Natural killer cell (primary cell): ENCODE measurements at regions not wholly inside any gene's neighbourhood (a gene's known extent, or its start where the extent isn't known, plus 50 kb on each side); places are given as distances from the start of the nearest gene placed in this dataset.
A peak's percentile ranks its signal among the peaks of the same experiment; 100 is the strongest.
"Not testable (repeated sequence)": the region's sequence is repeated elsewhere in the genome, so short reads cannot be mapped to it uniquely, and the experiment has no call there.

ENCODE experiments used
- ATAC-seq, 3 donors: fragments of 150-1000 bp in 2 of 3; fragments of 200-7000 bp in 1 of 3; cut with Tn5 transposase; 1 replicate in 1 of 3; 2 replicates in 2 of 3; pipeline ENCODE4 v1.10.0; 2021; ENCODE audit warnings: mild to moderate bottlenecking in 2 of 3, moderate library complexity in 2 of 3
- DNase-seq, 2 donors: peaks; one replicate each; pipeline versions ENCODE4 v3.0.0 to v3.0.0-alpha.2; 2013 to 2021; ENCODE audit warnings: mixed read lengths in 1 of 2
- H3K27ac ChIP-seq: one replicate; pipeline ENCODE4 v1.5.1; 2013; ENCODE audit warnings: mild to moderate bottlenecking, low read length
- H3K27me3 ChIP-seq: one replicate; pipeline ENCODE4 v1.6.1; 2013; ENCODE audit warnings: low read length; ENCODE audit not compliant: control insufficient read depth, insufficient read depth
- H3K36me3 ChIP-seq: one replicate; pipeline ENCODE4 v1.6.1; 2013; ENCODE audit warnings: low read length; ENCODE audit not compliant: control insufficient read depth, insufficient read depth
- H3K4me1 ChIP-seq: one replicate; pipeline ENCODE4 v1.6.1; 2013; ENCODE audit warnings: low read length; ENCODE audit not compliant: control insufficient read depth, insufficient read depth
- H3K4me3 ChIP-seq: one replicate; pipeline ENCODE4 v1.5.1; 2013; ENCODE audit warnings: low read length
- H3K9me3 ChIP-seq: one replicate; pipeline ENCODE4 v1.6.1; 2013; ENCODE audit warnings: low read length; ENCODE audit not compliant: control insufficient read depth, insufficient read depth
- H3K27ac Mint-ChIP-seq, 2 donors: one replicate each; pipeline ENCODE4 v1.8.0; 2022; ENCODE audit warnings: mild to moderate bottlenecking in 2 of 2, mixed read lengths in 2 of 2, moderate library complexity in 1 of 2
- H3K27me3 Mint-ChIP-seq, 2 donors: one replicate each; pipeline ENCODE4 v1.8.0; 2022; ENCODE audit warnings: low read depth in 2 of 2, mixed read lengths in 2 of 2
- H3K36me3 Mint-ChIP-seq: one replicate; pipeline ENCODE4 v1.8.0; 2022; ENCODE audit warnings: mixed read lengths
- H3K4me1 Mint-ChIP-seq, 2 donors: one replicate each; pipeline ENCODE4 v1.8.0; 2022; ENCODE audit warnings: mixed read lengths in 2 of 2
- H3K4me3 Mint-ChIP-seq: one replicate; pipeline ENCODE4 v1.8.0; 2022; ENCODE audit warnings: mild to moderate bottlenecking, moderate library complexity, mixed read lengths
- H3K9me3 Mint-ChIP-seq, 2 donors: one replicate each; pipeline ENCODE4 v1.8.0; 2022; ENCODE audit warnings: mixed read lengths in 2 of 2
- whole genome bisulfite sequencing: methylation state at CpG from one replicate; pipeline ENCODE4 v1.1.7; 2013; ENCODE audit warnings: missing lambda C conversion rate; ENCODE audit not compliant: insufficient coverage; 5-methylcytosine and 5-hydroxymethylcytosine counted together
- intact Hi-C: fragments of 100-400 bp; cut with micrococcal nuclease; formaldehyde crosslinking; loops from one replicate; pipeline ENCODE4 v1.14.2; 2022
- TF ChIP-seq, protein P1 (sequence below): fragments of 200-600 bp; IDR thresholded peaks from one replicate; pipeline ENCODE4 v1.8.0; 2022; ENCODE audit warnings: antibody characterized with exemption

- no peak overlapping the region for H3K27ac ChIP-seq
- whole genome bisulfite sequencing: 94% methylated on average over 1 of the region's 1 CpG
- no peak overlapping the region for H3K27ac Mint-ChIP-seq
- peaks cover 63 to 65% of the 10 kb centered on the region in 2 donors for H3K4me1 Mint-ChIP-seq
- H3K36me3 ChIP-seq: no peaks in the 10 kb centered on the region
- no peaks in the 10 kb centered on the region for H3K9me3 Mint-ChIP-seq
- no peak overlapping the region for H3K4me3 Mint-ChIP-seq
- no peaks in the 10 kb centered on the region for H3K27me3 Mint-ChIP-seq
- no peaks in the 10 kb centered on the region for H3K9me3 ChIP-seq
- H3K27me3 ChIP-seq: no peaks in the 10 kb centered on the region
- peaks cover 5% of the 10 kb centered on the region for H3K36me3 Mint-ChIP-seq
- no peak overlapping the region for H3K4me3 ChIP-seq
- TF ChIP-seq, protein P1, sequence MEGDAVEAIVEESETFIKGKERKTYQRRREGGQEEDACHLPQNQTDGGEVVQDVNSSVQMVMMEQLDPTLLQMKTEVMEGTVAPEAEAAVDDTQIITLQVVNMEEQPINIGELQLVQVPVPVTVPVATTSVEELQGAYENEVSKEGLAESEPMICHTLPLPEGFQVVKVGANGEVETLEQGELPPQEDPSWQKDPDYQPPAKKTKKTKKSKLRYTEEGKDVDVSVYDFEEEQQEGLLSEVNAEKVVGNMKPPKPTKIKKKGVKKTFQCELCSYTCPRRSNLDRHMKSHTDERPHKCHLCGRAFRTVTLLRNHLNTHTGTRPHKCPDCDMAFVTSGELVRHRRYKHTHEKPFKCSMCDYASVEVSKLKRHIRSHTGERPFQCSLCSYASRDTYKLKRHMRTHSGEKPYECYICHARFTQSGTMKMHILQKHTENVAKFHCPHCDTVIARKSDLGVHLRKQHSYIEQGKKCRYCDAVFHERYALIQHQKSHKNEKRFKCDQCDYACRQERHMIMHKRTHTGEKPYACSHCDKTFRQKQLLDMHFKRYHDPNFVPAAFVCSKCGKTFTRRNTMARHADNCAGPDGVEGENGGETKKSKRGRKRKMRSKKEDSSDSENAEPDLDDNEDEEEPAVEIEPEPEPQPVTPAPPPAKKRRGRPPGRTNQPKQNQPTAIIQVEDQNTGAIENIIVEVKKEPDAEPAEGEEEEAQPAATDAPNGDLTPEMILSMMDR: no peak
- peaks cover 13% of the 10 kb centered on the region for H3K4me1 ChIP-seq
- no peak for DNase-seq
- ATAC-seq: no peak
- intact Hi-C loops: no loop called here
Measured at GRCh38 chr12:46515829-46516228, 143.3 kb upstream of the SLC38A2 start.

GRCh38 chr12:46514886-46515285, 142.3 kb upstream of the SLC38A2 start:
- H3K36me3 ChIP-seq: no peaks in the 10 kb centered on the region
- peak overlapping the region in 1 of 2 donors; percentile 9 for H3K27ac Mint-ChIP-seq
- no peaks in the 10 kb centered on the region for H3K9me3 ChIP-seq
- peaks cover 0 to 4% of the 10 kb centered on the region in 2 donors for H3K9me3 Mint-ChIP-seq
- DNase-seq: no peak
- TF ChIP-seq, protein P1: no peak
- H3K4me1 Mint-ChIP-seq: peaks cover 67 to 69% of the 10 kb centered on the region in 2 donors
- no peak for ATAC-seq
- no peaks in the 10 kb centered on the region for H3K27me3 ChIP-seq
- no peak overlapping the region for H3K27ac ChIP-seq
- H3K4me3 Mint-ChIP-seq: no peak overlapping the region
- intact Hi-C loops: no loop called here
- H3K4me3 ChIP-seq: no peak overlapping the region
- 89% methylated on average over 2 of the region's 2 CpGs for WGBS
- peaks cover 14% of the 10 kb centered on the region for H3K36me3 Mint-ChIP-seq
- no peaks in the 10 kb centered on the region for H3K27me3 Mint-ChIP-seq
- peaks cover 13% of the 10 kb centered on the region for H3K4me1 ChIP-seq

DNA sequence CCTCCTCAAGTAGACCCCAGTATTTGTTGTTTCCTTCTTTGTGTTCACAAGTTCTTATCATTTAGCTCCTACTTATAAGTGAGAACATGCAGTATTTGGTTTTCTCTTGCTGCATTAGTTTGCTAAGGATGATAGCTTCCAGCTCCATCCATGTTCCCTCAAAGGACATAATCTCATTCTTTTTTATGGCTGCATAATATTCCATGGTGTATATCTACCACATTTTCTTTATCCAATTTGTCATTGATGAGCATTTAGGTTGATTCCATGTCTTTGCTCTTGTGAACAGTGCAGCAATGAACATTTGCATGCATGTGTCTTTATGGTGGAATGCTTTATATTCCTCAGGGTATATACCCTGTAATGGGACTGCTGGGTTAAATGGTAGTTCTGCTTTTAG, 137.7 kb upstream of the SLC38A2 start:
- Mint-ChIP-seq H3K4me1 (peaks cover 57 to 62% of the 10 kb centered on the region in 2 donors), H3K9me3 (peaks cover 6 to 11% of the 10 kb centered on the region in 2 donors), H3K27ac (peak overlapping the region in 1 of 2 donors; percentile 13), H3K36me3 (peaks cover 31% of the 10 kb centered on the region)
- H3K4me3 ChIP-seq, H3K27ac ChIP-seq, H3K4me1 ChIP-seq, H3K27me3 Mint-ChIP-seq, ATAC-seq, H3K4me3 Mint-ChIP-seq, DNase-seq, intact Hi-C loops, H3K36me3 ChIP-seq, H3K9me3 ChIP-seq, H3K27me3 ChIP-seq: not testable (repeated sequence)

DNA sequence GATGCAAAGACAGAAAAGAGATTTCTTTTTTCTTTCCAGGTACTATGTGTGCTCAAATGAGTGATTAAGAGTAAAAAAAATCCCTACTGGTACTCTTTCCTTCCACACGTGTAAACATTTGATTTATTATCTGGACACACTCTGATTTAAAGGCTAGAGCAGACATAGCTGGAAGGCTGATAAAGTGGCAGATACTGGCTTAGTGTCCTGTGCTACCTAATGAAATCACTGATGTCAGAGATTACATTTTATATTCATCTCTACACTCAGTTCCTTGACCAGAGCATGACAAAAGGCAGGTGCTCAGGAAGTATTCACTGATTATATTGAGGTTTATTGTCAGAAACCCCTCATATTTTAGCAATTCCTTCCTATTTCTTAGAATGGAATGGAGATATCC, 136.6 kb upstream of the SLC38A2 start:
- Histone ChIP-seq H3K9me3 (peaks cover 10% of the 10 kb centered on the region), H3K36me3 (no peaks in the 10 kb centered on the region), H3K27me3 (no peaks in the 10 kb centered on the region), H3K27ac (no peak overlapping the region), H3K4me1 (no peaks in the 10 kb centered on the region), H3K4me3 (no peak overlapping the region)
- ATAC-seq (no peak), DNase-seq (no peak)
- TF ChIP-seq, protein P1: no peak
- H3K27ac Mint-ChIP-seq: no peak overlapping the region
- no peak overlapping the region for H3K4me3 Mint-ChIP-seq
- no CpG with 5 or more reads among the region's 1 CpG for WGBS
- intact Hi-C loops: no loop called here
- peaks cover 51 to 52% of the 10 kb centered on the region in 2 donors for H3K4me1 Mint-ChIP-seq
- no peaks in the 10 kb centered on the region for H3K27me3 Mint-ChIP-seq
- H3K9me3 Mint-ChIP-seq: peaks cover 6 to 14% of the 10 kb centered on the region in 2 donors
- H3K36me3 Mint-ChIP-seq: peaks cover 36% of the 10 kb centered on the region
